Fibroblast of lung (primary cell): ENCODE measurements at regions not wholly inside any gene's neighbourhood (a gene's known extent, or its start where the extent isn't known, plus 50 kb on each side); places are given as distances from the start of the nearest gene placed in this dataset.

Experiments used
- CTCF ChIP-seq, 2 donors: IDR thresholded peaks in 1 of 2; conservative IDR thresholded peaks in 1 of 2; 1 replicate in 1 of 2; 2 replicates in 1 of 2; pipeline ENCODE4 v1.5.1; 2011 to 2012; ENCODE audit warnings: low read length in 2 of 2, control low read depth in 1 of 2, inconsistent platforms in 1 of 2, low read depth in 1 of 2, mild to moderate bottlenecking in 1 of 2
- EZH2 ChIP-seq: IDR thresholded peaks from 2 replicates; pipeline ENCODE4 v1.5.1; 2012; ENCODE audit warnings: low read length, control low read depth, mild to moderate bottlenecking; ENCODE audit errors: missing control alignments

- TF ChIP-seq CTCF (conservative IDR thresholded peaks at IDR 0.05 in 1 of 2, IDR thresholded peaks at IDR 0.05 in 1 of 2; ENCODE audit: low read depth in 1 of 2, low read length in 2 of 2) (no peak), EZH2 (no peak)
Observed at GRCh38 chr6:160861824-160862223, 129.7 kb upstream of the MAP3K4 start.
